ENCODE measurements at regions not wholly inside any gene's neighbourhood (a gene's known extent, or its start where the extent isn't known, plus 50 kb on each side); places are given as distances from the start of the nearest gene placed in this dataset.

GRCh38 chr11:21783954-21784353 is 408.9 kb upstream of the ANO5 start:
- H3K4me2 ChIP-seq: no peak overlapping the region
- H3K9me3 ChIP-seq: no peaks in the 10 kb centered on the region
- FAIRE-seq: no peak
- DNase-seq (ENCODE audit: low read depth in 1 of 2, low spot score in 1 of 2): no peak
- H3K27ac ChIP-seq: no peak overlapping the region
- TF ChIP-seq ATOH8 (CRISPR knock-in tag; IDR thresholded peaks at IDR 0.05; ENCODE audit: low read depth) (no peak), HMGXB4 (CRISPR knock-in tag; IDR thresholded peaks at IDR 0.05; ENCODE audit: borderline replicate concordance) (no peak), FOSL2 (IDR thresholded peaks at IDR 0.05) (no peak), FOSL2 (CRISPR knock-in tag; IDR thresholded peaks at IDR 0.05) (no peak), KDM1A (IDR thresholded peaks at IDR 0.05; ENCODE audit: low read depth) (no peak), HOXA7 (CRISPR knock-in tag; IDR thresholded peaks at IDR 0.05) (no peak), TP53 (CRISPR knock-in tag; IDR thresholded peaks at IDR 0.05) (no peak), SMC3 (IDR thresholded peaks at IDR 0.05) (no peak), MAFK (IDR thresholded peaks at IDR 0.05; ENCODE audit: partially characterized antibody) (no peak), KDM5A (IDR thresholded peaks at IDR 0.05) (no peak), ZNF302 (CRISPR knock-in tag; IDR thresholded peaks at IDR 0.05) (no peak), NR3C1 (IDR thresholded peaks at IDR 0.05) (no peak), E2F6 (IDR thresholded peaks at IDR 0.05; ENCODE audit: borderline replicate concordance, low read depth) (no peak), PBX3 (IDR thresholded peaks at IDR 0.05) (no peak), EHF (CRISPR knock-in tag; IDR thresholded peaks at IDR 0.05) (no peak), JUNB (IDR thresholded peaks at IDR 0.05) (no peak), ELK1 (IDR thresholded peaks at IDR 0.05; ENCODE audit: low read depth, low read length) (no peak), HDAC2 (IDR thresholded peaks at IDR 0.05) (no peak), EHMT2 (IDR thresholded peaks at IDR 0.05; ENCODE audit: low read depth) (no peak), HOXB5 (CRISPR knock-in tag; IDR thresholded peaks at IDR 0.05) (no peak), ESRRA (IDR thresholded peaks at IDR 0.05; ENCODE audit: borderline replicate concordance, low read length) (no peak)
- CTCF ChIA-PET: no interaction called here
- no peak for ATAC-seq
- POLR2A ChIA-PET: no interaction called here
- WGBS (ENCODE audit: missing lambda C conversion rate): 17% methylated on average over 4 of the region's 4 CpGs
- no peak overlapping the region for H3K4me3 ChIP-seq
- no peaks in the 10 kb centered on the region for H3K4me1 ChIP-seq

GRCh38 chr11:21785351-21785750 is 407.5 kb upstream of the ANO5 start:
- ATAC-seq: no peak
- Histone ChIP-seq H3K4me2 (no peak overlapping the region), H3K4me3 (no peak overlapping the region), H3K4me1 (no peaks in the 10 kb centered on the region), H3K9me3 (no peaks in the 10 kb centered on the region), H3K27ac (no peak overlapping the region)
- 7% methylated on average over 3 of the region's 3 CpGs for WGBS (ENCODE audit: missing lambda C conversion rate)
- no peak for DNase-seq (ENCODE audit: low read depth in 1 of 2, low spot score in 1 of 2)
- CTCF ChIA-PET: interaction anchor here (1.1 kb wide), 1 partner anchor 49 kb away, joined by 3 read pairs; no protein-coding TSS in a partner anchor
- no peak for FAIRE-seq
- POLR2A ChIA-PET: no interaction called here
- TF ChIP-seq RNF2 (IDR thresholded peaks at IDR 0.05; ENCODE audit: borderline replicate concordance, low read depth) (no peak), BHLHE40 (IDR thresholded peaks at IDR 0.05; ENCODE audit: low read depth, low read length) (no peak), FOSB (CRISPR knock-in tag; IDR thresholded peaks at IDR 0.05) (no peak), BCL3 (IDR thresholded peaks at IDR 0.05) (no peak), EHF (CRISPR knock-in tag; IDR thresholded peaks at IDR 0.05) (no peak), MAZ (IDR thresholded peaks at IDR 0.05; ENCODE audit: borderline replicate concordance, low read depth, low read length) (no peak), SREBF2 (IDR thresholded peaks at IDR 0.05) (no peak), HEYL (CRISPR knock-in tag; IDR thresholded peaks at IDR 0.05) (no peak), ATOH8 (CRISPR knock-in tag; IDR thresholded peaks at IDR 0.05; ENCODE audit: low read depth) (no peak), CHD2 (IDR thresholded peaks at IDR 0.05; ENCODE audit: low read length, partially characterized antibody) (no peak), HMGXB4 (CRISPR knock-in tag; IDR thresholded peaks at IDR 0.05; ENCODE audit: borderline replicate concordance) (no peak), NR3C1 (IDR thresholded peaks at IDR 0.05) (no peak), FOXS1 (CRISPR knock-in tag; IDR thresholded peaks at IDR 0.05) (no peak)

All from A549 (cell line).